Left ventricle myocardium inferior (tissue), 1 donor: ENCODE measurements at regions not wholly inside any gene's neighbourhood (a gene's known extent, or its start where the extent isn't known, plus 50 kb on each side); places are given as distances from the start of the nearest gene placed in this dataset.

ENCODE experiments used
- DNase-seq: peaks from one replicate; pipeline ENCODE4 v3.0.0-alpha.2; 2020
- H3K27ac ChIP-seq: fragments of 200-600 bp; replicated peaks from 2 replicates; pipeline ENCODE4 v1.8.0; 2021
- H3K27me3 ChIP-seq: fragments of 200-600 bp; 2 replicates; pipeline ENCODE4 v1.8.0; 2021; ENCODE audit warnings: low read depth
- H3K36me3 ChIP-seq: fragments of 200-600 bp; 2 replicates; pipeline ENCODE4 v1.8.0; 2021
- H3K4me1 ChIP-seq: fragments of 200-600 bp; 2 replicates; pipeline ENCODE4 v1.8.0; 2021
- H3K4me3 ChIP-seq: fragments of 200-600 bp; 2 replicates; pipeline ENCODE4 v1.8.0; 2021; ENCODE audit warnings: mild to moderate bottlenecking, moderate library complexity
- H3K9me3 ChIP-seq: fragments of 200-600 bp; replicated peaks from 2 replicates; pipeline ENCODE4 v1.8.0; 2021
- CTCF ChIP-seq: fragments of 200-600 bp; IDR thresholded peaks from 2 replicates; pipeline ENCODE4 v1.8.0; 2021; ENCODE audit warnings: antibody characterized with exemption, mild to moderate bottlenecking, borderline replicate concordance
- intact Hi-C: fragments of 100-400 bp; cut with micrococcal nuclease; formaldehyde crosslinking; loops from one replicate; pipeline ENCODE4 v1.11.0; 2022
- donor health status: DM: no; HTN: yes; CAD: no; lungs with severe emphysema.

GRCh38 chrY:21240662-21241310 is 270.4 kb upstream of the RBMY1B start:
- DNase-seq, result no peak
- Histone ChIP-seq H3K4me3 (no peak overlapping the region), H3K27me3 (no peaks in the 10 kb centered on the region), H3K4me1 (no peaks in the 10 kb centered on the region), H3K36me3 (no peaks in the 10 kb centered on the region), H3K27ac (no peak overlapping the region), H3K9me3 (no peaks in the 10 kb centered on the region)
- TF ChIP-seq CTCF, result no peak
- intact Hi-C loops, result no loop called here

- H3K9me3 ChIP-seq, result no peaks in the 10 kb centered on the region
- intact Hi-C loops, result no loop called here
Observed at GRCh38 chrY:21242793-21243192, 268.3 kb upstream of the RBMY1B start.

GRCh38 chrY:21246780-21247179 is 264.4 kb upstream of the RBMY1B start:
- intact Hi-C loops, result no loop called here
- no peak for DNase-seq
- Histone ChIP-seq H3K9me3 (no peaks in the 10 kb centered on the region), H3K4me3 (no peak overlapping the region), H3K27ac (no peak overlapping the region), H3K36me3 (no peaks in the 10 kb centered on the region), H3K4me1 (no peaks in the 10 kb centered on the region), H3K27me3 (no peaks in the 10 kb centered on the region)
- no peak for TF ChIP-seq CTCF

More at GRCh38 chrY:21242793-21243192, 268.3 kb upstream of the RBMY1B start:
- no peak overlapping the region for H3K4me3 ChIP-seq
- no peak overlapping the region for H3K27ac ChIP-seq
- no peak for DNase-seq
- no peaks in the 10 kb centered on the region for H3K27me3 ChIP-seq
- no peak for TF ChIP-seq CTCF
- no peaks in the 10 kb centered on the region for H3K4me1 ChIP-seq
- no peaks in the 10 kb centered on the region for H3K36me3 ChIP-seq

- TF ChIP-seq CTCF, result no peak
- Histone ChIP-seq H3K27me3 (no peaks in the 10 kb centered on the region), H3K4me1 (no peaks in the 10 kb centered on the region), H3K36me3 (no peaks in the 10 kb centered on the region), H3K27ac (no peak overlapping the region), H3K4me3 (no peak overlapping the region), H3K9me3 (no peaks in the 10 kb centered on the region)
- no peak for DNase-seq
- intact Hi-C loops, result no loop called here
Observed at GRCh38 chrY:21248591-21248990, 262.5 kb upstream of the RBMY1B start.

- no peak for DNase-seq
- Histone ChIP-seq H3K4me1 (no peaks in the 10 kb centered on the region), H3K27ac (no peak overlapping the region), H3K9me3 (no peaks in the 10 kb centered on the region), H3K36me3 (no peaks in the 10 kb centered on the region), H3K4me3 (no peak overlapping the region), H3K27me3 (no peaks in the 10 kb centered on the region)
- TF ChIP-seq CTCF, result no peak
- intact Hi-C loops, result no loop called here
Observed at GRCh38 chrY:21253455-21254248, 257.5 kb upstream of the RBMY1B start.
